ENCODE measurements at regions not wholly inside any gene's neighbourhood (a gene's known extent, or its start where the extent isn't known, plus 50 kb on each side); places are given as distances from the start of the nearest gene placed in this dataset.

- H3K79me1 ChIP-seq (ENCODE audit: low read depth, low read length): no peaks in the 10 kb centered on the region
- H3K36me3 ChIP-seq (ENCODE audit: control insufficient read depth in 2 of 4, insufficient read depth in 4 of 4, low read length in 3 of 4): no peaks in the 10 kb centered on the region
- FAIRE-seq (no peak), DNase-seq (ENCODE audit: low read depth in 1 of 2, low spot score in 2 of 2) (no peak)
- no peak overlapping the region for H3K14ac ChIP-seq (ENCODE audit: insufficient read length)
- no peak overlapping the region for H3K27ac ChIP-seq (ENCODE audit: low read depth, low read length)
- H4K8ac ChIP-seq (ENCODE audit: extremely low read depth, insufficient read depth, low read length): no peak overlapping the region
- no peak overlapping the region for H2BK15ac ChIP-seq (ENCODE audit: low read length)
- H2AFZ ChIP-seq (ENCODE audit: low read length): no peak overlapping the region
- no peak overlapping the region for H3K23ac ChIP-seq (ENCODE audit: insufficient read length)
- no peak overlapping the region for H3K4me2 ChIP-seq (ENCODE audit: insufficient read depth in 1 of 2, low read depth in 2 of 2, low read length in 2 of 2)
- H2BK120ac ChIP-seq (replicated peaks; ENCODE audit: low read depth, low read length): no peak overlapping the region
- H3K4me1 ChIP-seq (replicated peaks in 1 of 4; ENCODE audit: control insufficient read depth in 3 of 4, insufficient read depth in 4 of 4, low read length in 3 of 4): peaks cover 0 to 10% (median 5%) of the 10 kb centered on the region in 4 experiments; a peak in 4 of 7 replicates
- H3K9me3 ChIP-seq (ENCODE audit: insufficient read depth in 2 of 2, low read depth in 1 of 2, low read length in 1 of 2): no peaks in the 10 kb centered on the region
- 65 to 100% methylated on average over 1 of the region's 1 CpG for WGBS, 2 experiments (ENCODE audit: extremely low coverage in 1 of 2, insufficient coverage in 1 of 2, insufficient read length in 1 of 2, insufficient replicate concordance in 2 of 2, low coverage in 1 of 2, low lambda C conversion rate in 2 of 2, missing lambda C conversion rate in 1 of 2)
- H3K9ac ChIP-seq (replicated peaks in 1 of 4; ENCODE audit: extremely low read depth in 1 of 4, low read depth in 3 of 4, low read length in 3 of 4): no peak overlapping the region
- H2AK5ac ChIP-seq (ENCODE audit: low read depth, low read length): no peak overlapping the region
- H4K20me1 ChIP-seq (replicated peaks in 1 of 2; ENCODE audit: control insufficient read depth in 1 of 2, insufficient read depth in 2 of 2, low read length in 2 of 2): no peaks in the 10 kb centered on the region
- H2BK12ac ChIP-seq (ENCODE audit: low read depth, low read length): no peak overlapping the region
- H3K56ac ChIP-seq (replicated peaks; ENCODE audit: insufficient read length, low read depth, low read length): no peak overlapping the region
- H3K23me2 ChIP-seq (ENCODE audit: low read depth, low read length): no peaks in the 10 kb centered on the region
- H3K18ac ChIP-seq (ENCODE audit: extremely low read depth, low read length): no peak overlapping the region
- H3K4me3 ChIP-seq (ENCODE audit: extremely low read depth in 1 of 4, insufficient read depth in 2 of 4, low read depth in 3 of 4, low read length in 4 of 4): no peak overlapping the region
- H2BK5ac ChIP-seq (ENCODE audit: low read depth, low read length): no peak overlapping the region
- ChIA-PET CTCF (ENCODE audit: partially characterized antibody) (no interaction called here), POLR2A (ENCODE audit: partially characterized antibody) (no interaction called here)
- no peak overlapping the region for H2BK20ac ChIP-seq (ENCODE audit: low read length)
- no peaks in the 10 kb centered on the region for H3K27me3 ChIP-seq (replicated peaks in 1 of 4; ENCODE audit: control insufficient read depth in 3 of 4, extremely low read depth in 1 of 4, insufficient read depth in 3 of 4, low read length in 3 of 4)
- H4K5ac ChIP-seq (ENCODE audit: insufficient read length, low read depth, low read length): no peak overlapping the region
- no peak overlapping the region for H3K4ac ChIP-seq (replicated peaks; ENCODE audit: insufficient read length, low read depth, low read length)
- no peak overlapping the region for H4K91ac ChIP-seq (replicated peaks; ENCODE audit: insufficient read length, low read length)
- no peaks in the 10 kb centered on the region for H3K79me2 ChIP-seq (ENCODE audit: control insufficient read depth in 1 of 2, insufficient read depth in 2 of 2, low read length in 2 of 2)
- TF ChIP-seq TAF7 (optimal IDR thresholded peaks at IDR 0.05; ENCODE audit: borderline replicate concordance, low read depth, low read length) (no peak), GABPA (IDR thresholded peaks at IDR 0.05; ENCODE audit: borderline replicate concordance, insufficient read depth, low read length) (no peak), SIRT6 (IDR thresholded peaks at IDR 0.05; ENCODE audit: low read length) (no peak), TCF12 (IDR thresholded peaks at IDR 0.05; ENCODE audit: low read depth, low read length) (no peak), KDM4A (IDR thresholded peaks at IDR 0.05; ENCODE audit: low read depth, low read length, severe bottlenecking) (no peak), CBX5 (IDR thresholded peaks at IDR 0.05; ENCODE audit: low read depth, low read length) (no peak), CEBPB (IDR thresholded peaks at IDR 0.05; ENCODE audit: low read depth, low read length) (no peak), SIN3A (conservative IDR thresholded peaks at IDR 0.05 in 1 of 2, IDR thresholded peaks at IDR 0.05 in 1 of 2; ENCODE audit: low read depth in 1 of 2, low read length in 2 of 2) (no peak), FOSL1 (IDR thresholded peaks at IDR 0.05; ENCODE audit: insufficient read depth, low read depth, low read length) (no peak), EZH2 (IDR thresholded peaks at IDR 0.05; ENCODE audit: low read depth, low read length, severe bottlenecking) (no peak), POU5F1 (IDR thresholded peaks at IDR 0.05; ENCODE audit: low read depth, low read length) (no peak), YY1 (IDR thresholded peaks at IDR 0.05; ENCODE audit: low read depth, low read length) (no peak), JUN (IDR thresholded peaks at IDR 0.05; ENCODE audit: low read depth, low read length) (no peak), EP300 (IDR thresholded peaks at IDR 0.05; ENCODE audit: borderline replicate concordance in 1 of 2, low read depth in 2 of 2, low read length in 2 of 2) (no peak)
Measured at GRCh38 chr5:169460123-169460522, 123.5 kb upstream of the SPDL1 start.

All from H1 (cell line).